Neural cell (in vitro differentiated cells): ENCODE measurements at regions not wholly inside any gene's neighbourhood (a gene's known extent, or its start where the extent isn't known, plus 50 kb on each side); places are given as distances from the start of the nearest gene placed in this dataset.

Experiments used
- EP300 ChIP-seq: fragments of 450-650 bp; conservative IDR thresholded peaks from 2 replicates; pipeline ENCODE4 v1.6.1; 2014; ENCODE audit warnings: antibody characterized with exemption, mild to moderate bottlenecking, moderate library complexity; ENCODE audit not compliant: poor library complexity, severe bottlenecking
- EZH2 ChIP-seq: fragments of 200-600, 300-800 bp; shearing (Covaris generic), sonication (generic); IDR thresholded peaks from 2 replicates; pipeline ENCODE4 v1.6.1; 2014; ENCODE audit warnings: antibody characterized with exemption, low read length, borderline replicate concordance, mild to moderate bottlenecking; ENCODE audit not compliant: insufficient read depth, poor library complexity, severe bottlenecking
- RAD21 ChIP-seq: fragments of 450-650 bp; conservative IDR thresholded peaks from 2 replicates; pipeline ENCODE4 v1.6.1; 2014; ENCODE audit warnings: antibody characterized with exemption, mild to moderate bottlenecking, moderate library complexity
- SMC3 ChIP-seq: fragments of 450-650 bp; conservative IDR thresholded peaks from 2 replicates; pipeline ENCODE4 v1.6.1; 2014; ENCODE audit warnings: antibody characterized with exemption, mild to moderate bottlenecking, moderate library complexity; ENCODE audit not compliant: poor library complexity
- TAF1 ChIP-seq: IDR thresholded peaks from 2 replicates; pipeline ENCODE4 v1.6.1; 2012; ENCODE audit warnings: low read depth
- TF ChIP-seq, protein P1 (sequence below): fragments of 450-650 bp; IDR thresholded peaks from 2 replicates; pipeline ENCODE4 v1.5.1; 2014; ENCODE audit warnings: antibody characterized with exemption, mild to moderate bottlenecking, moderate library complexity; ENCODE audit not compliant: poor library complexity, severe bottlenecking

- TF ChIP-seq TAF1 (no peak), SMC3 (no peak), EP300 (no peak), EZH2 (no peak), RAD21 (no peak)
- TF ChIP-seq, protein P1, sequence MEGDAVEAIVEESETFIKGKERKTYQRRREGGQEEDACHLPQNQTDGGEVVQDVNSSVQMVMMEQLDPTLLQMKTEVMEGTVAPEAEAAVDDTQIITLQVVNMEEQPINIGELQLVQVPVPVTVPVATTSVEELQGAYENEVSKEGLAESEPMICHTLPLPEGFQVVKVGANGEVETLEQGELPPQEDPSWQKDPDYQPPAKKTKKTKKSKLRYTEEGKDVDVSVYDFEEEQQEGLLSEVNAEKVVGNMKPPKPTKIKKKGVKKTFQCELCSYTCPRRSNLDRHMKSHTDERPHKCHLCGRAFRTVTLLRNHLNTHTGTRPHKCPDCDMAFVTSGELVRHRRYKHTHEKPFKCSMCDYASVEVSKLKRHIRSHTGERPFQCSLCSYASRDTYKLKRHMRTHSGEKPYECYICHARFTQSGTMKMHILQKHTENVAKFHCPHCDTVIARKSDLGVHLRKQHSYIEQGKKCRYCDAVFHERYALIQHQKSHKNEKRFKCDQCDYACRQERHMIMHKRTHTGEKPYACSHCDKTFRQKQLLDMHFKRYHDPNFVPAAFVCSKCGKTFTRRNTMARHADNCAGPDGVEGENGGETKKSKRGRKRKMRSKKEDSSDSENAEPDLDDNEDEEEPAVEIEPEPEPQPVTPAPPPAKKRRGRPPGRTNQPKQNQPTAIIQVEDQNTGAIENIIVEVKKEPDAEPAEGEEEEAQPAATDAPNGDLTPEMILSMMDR = no peak
Measured at GRCh38 chr4:79653871-79654270, 245.8 kb upstream of the GK2 start.
